Sciatic nerve (tissue), 2 donors: ENCODE measurements at regions not wholly inside any gene's neighbourhood (a gene's known extent, or its start where the extent isn't known, plus 50 kb on each side); places are given as distances from the start of the nearest gene placed in this dataset.

Experiments
- ATAC-seq: fragments of 200-7000 bp; cut with Tn5 transposase; one replicate; pipeline ENCODE4 v1.9.1; 2020; ENCODE audit warnings: mild to moderate bottlenecking, moderate library complexity
- DNase-seq: peaks from one replicate; pipeline ENCODE4 v3.0.0-alpha.2; 2020; ENCODE audit warnings: low spot score
- intact Hi-C: fragments of 100-400 bp; cut with DNase I; formaldehyde crosslinking; loops from one replicate; pipeline ENCODE4 v1.14.2; 2022
- donor health status: DM: no; HTN: no; CAD: no.
- donor health status: DM: no; HTN: no; CAD: no.

DNA sequence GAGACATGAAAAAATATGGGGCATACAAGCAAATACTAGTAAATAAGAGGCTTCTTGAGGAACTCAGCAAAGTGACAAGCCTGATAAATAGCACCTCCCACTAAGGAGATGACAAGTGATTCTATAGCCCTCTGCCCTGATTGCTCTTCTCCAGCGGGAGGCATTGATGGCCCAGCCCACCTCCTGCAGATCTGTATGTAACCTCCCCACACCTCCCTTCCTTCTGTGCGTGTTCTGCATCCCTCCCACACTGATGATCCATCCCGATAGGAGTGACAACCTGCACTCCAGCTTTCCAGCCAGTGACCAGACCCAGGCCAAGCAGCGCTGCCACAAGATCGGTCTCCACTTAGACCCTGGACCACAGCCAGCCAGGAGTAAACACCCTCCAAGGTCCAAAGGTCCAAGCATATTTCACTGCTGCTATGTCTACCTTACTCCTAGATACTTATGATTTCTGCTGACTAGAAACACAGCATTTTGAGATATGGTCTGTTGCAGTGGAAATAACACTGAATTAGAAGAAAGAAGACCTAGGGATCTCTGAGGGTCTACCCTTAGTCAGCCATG is 176.1 kb downstream of the BRINP2 start:
- ATAC-seq (no peak), DNase-seq (no peak)
- intact Hi-C loops = no loop called here

DNA sequence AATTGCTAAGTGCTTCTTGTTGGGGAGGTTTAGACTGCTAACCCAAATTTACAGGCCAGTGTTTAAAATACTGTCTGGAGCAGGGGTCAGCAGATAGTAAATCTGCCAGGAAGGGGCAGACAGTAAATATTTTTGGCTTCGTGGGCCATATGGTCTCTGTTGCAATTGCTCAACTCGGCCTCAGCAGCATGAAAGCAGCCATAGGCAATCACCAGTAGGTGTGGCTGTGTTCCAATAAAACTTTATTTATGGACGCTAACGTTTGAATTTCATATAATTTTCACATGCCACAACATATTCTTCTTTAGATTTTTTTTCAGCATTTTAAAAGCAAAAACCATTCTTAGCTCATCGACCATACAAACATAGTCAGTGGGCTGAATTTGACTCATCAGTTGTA is 172.7 kb downstream of the BRINP2 start:
- ATAC-seq (no peak), DNase-seq (no peak)
- intact Hi-C loops = no loop called here

DNA sequence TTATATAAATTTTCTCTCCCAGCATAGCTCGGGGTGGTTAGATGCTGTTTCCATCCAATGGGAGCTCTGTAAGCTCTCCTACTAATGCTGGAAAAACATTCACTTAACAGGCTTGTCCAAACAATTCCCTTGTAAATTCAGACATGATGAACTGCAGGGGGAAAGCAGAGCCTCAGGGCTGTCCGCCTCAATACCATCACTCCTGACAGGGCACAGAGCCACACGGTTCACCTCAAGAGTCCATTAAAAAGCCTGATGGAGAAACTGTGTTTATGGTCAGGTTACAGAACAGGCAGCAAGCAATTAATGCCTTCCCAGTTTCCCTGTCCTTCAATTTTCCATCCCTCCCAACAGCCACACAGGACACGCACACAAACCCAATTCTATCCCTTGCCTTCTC is 171.0 kb downstream of the BRINP2 start:
- DNase-seq (no peak), ATAC-seq (no peak)
- intact Hi-C loops = no loop called here

DNA sequence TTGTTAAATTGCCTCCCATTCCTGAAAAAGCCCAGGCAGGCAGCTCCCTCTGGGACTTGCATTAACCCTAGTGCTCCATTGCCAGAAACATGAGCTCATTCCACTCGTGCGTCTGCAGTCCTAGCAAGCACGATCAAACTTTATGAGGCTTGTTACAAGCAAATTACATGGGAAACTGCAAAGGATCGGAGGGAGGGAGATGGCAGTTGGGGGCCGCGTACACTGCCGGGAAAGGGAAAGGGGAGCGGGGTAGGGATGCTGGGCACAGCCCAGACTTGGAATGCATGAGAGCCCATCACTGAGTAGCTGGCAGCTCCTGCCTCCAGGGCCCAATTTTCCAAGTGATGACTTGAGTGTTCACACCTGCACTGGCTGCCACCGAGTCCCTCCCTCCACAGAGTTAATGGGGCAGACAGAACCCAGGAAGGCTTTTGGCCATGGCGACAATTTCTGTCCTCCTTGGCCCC is 169.9 kb downstream of the BRINP2 start:
- DNase-seq = no peak
- no peak for ATAC-seq
- intact Hi-C loops = no loop called here

DNA sequence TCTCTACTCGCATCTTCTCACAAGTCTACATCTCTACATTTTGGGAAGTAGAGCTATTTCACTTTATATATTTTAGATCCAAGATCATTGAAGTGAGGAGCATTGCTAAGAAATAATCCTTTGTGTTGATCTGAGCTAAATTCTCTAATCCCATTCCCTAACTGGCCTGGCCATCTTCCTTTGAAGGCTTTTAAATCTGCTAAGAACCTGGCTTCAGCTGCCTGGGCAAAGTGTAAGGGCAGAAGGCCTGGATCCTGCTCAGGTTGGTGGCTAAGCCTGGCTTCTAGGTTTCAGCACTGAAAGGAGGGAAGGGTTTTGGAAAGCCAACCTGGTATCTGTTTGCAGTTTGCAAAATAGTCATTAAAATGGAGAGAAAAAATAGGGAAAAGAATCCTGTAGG is 167.6 kb downstream of the BRINP2 start:
- DNase-seq (no peak), ATAC-seq (no peak)
- intact Hi-C loops = no loop called here

DNA sequence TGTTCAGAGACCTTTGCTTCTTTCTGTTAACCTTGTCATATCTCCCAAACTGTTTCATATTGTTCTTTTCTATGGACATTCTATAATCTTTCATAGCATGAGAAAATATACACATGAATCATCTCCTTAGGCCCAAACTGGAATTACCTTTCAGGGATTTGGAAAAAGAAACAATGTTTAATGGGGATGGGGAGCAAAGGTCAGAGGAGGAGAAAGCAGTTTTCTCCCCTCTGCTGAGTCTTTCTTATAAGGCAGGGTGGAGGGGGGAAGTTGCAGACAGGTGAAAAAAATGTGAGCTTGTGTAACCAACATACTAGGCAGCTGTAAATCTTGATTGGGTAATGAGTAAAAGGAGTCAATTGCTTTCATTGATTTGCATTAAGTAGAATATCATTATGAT is 164.1 kb downstream of the BRINP2 start:
- intact Hi-C loops = no loop called here
- DNase-seq (no peak), ATAC-seq (no peak)

DNA sequence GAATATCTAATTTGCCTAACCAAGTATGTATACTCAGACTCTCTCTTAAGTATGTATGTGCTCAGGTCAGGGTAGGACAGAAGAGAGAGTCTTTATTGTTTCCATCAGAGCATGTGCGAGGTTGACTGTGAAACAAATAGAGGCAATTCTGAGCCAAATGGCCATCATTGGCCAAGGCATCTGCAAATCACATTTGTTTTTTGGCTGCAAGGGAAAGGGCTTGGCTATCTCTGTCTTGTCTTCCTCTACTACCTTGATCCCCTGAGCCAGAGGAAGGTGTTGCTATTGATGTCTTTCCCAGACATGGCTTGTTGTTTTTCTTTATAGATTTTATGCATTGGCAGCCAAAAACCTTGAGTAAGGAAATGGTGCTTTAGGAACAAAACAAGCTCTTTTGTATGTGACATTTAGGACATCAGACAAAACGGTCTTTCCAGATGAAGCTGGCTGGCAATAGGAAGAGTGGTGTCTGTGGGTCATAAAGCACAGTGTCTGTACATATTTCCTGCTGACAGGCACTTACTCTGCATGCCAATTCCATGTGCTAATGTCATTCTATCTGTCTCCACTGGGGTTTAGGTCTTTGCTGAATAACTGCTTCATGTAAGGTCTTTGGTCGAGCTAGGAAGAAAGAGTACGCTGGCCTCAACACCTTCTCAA is 163.3 kb downstream of the BRINP2 start:
- no peak for DNase-seq
- ATAC-seq = no peak
- intact Hi-C loops = no loop called here
